Adrenal gland (tissue), 9 donors: ENCODE measurements at regions not wholly inside any gene's neighbourhood (a gene's known extent, or its start where the extent isn't known, plus 50 kb on each side); places are given as distances from the start of the nearest gene placed in this dataset.

Source experiments
- DNase-seq, 7 donors: peaks; one replicate each; pipeline ENCODE4 v3.0.0-alpha.2; 2019 to 2020
- H3K27ac ChIP-seq, 5 donors: fragments of 200-600 bp; sonication (generic) in 4 of 5; 1 replicate in 3 of 5; 2 replicates in 2 of 5; pipeline versions ENCODE4 v1.5.1 to v1.8.0; 2016 to 2020; ENCODE audit warnings: mild to moderate bottlenecking in 1 of 5
- H3K27me3 ChIP-seq: fragments of 200-600 bp; 2 replicates; pipeline ENCODE4 v1.8.0; 2021
- H3K36me3 ChIP-seq, 2 donors: fragments of 200-600 bp; replicated peaks in 1 of 2; 1 replicate in 1 of 2; 2 replicates in 1 of 2; pipeline versions ENCODE4 v1.5.1 to v1.8.0; 2018 to 2022
- H3K4me1 ChIP-seq, 2 donors: fragments of 200-600 bp; replicated peaks in 1 of 2; 1 replicate in 1 of 2; 2 replicates in 1 of 2; pipeline versions ENCODE4 v1.5.1 to v1.8.0; 2018 to 2021
- H3K4me3 ChIP-seq, 4 donors: fragments of 200-600 bp; sonication (generic) in 3 of 4; one replicate each; pipeline ENCODE4 v1.5.1; 2016 to 2018
- H3K9me3 ChIP-seq, 3 donors: fragments of 200-600 bp; sonication (generic) in 1 of 3; replicated peaks in 1 of 3; 1 replicate in 2 of 3; 2 replicates in 1 of 3; pipeline versions ENCODE4 v1.5.1 to v1.8.0; 2016 to 2021
- POLR2A ChIP-seq, 2 donors: fragments of 450-650 bp; IDR thresholded peaks; one replicate each; pipeline ENCODE4 v1.6.1; 2017; ENCODE audit warnings: antibody characterized with exemption in 2 of 2, mild to moderate bottlenecking in 2 of 2, moderate library complexity in 1 of 2
- WGBS, 4 donors: extraction: QIAGEN DNeasy Blood & Tissue Kit in 2 of 4; methylation state at CpG; one replicate each; pipeline versions ENCODE4 v1.1.5 to v1.1.7; 2013 to 2017; 5-methylcytosine and 5-hydroxymethylcytosine counted together
- intact Hi-C, 2 donors: fragments of 100-400 bp; cut with DNase I; formaldehyde crosslinking; loops; one replicate each; pipeline versions ENCODE4 v1.14.1 to v1.15.0; 2022 to 2023
- TF ChIP-seq, protein P1 (sequence below), 6 experiments: fragments of 450-650 bp in 4 of 6; fragments of 200-600 bp in 2 of 6; sonication (generic) in 1 of 6; IDR thresholded peaks; 1 replicate in 5 of 6; 2 replicates in 1 of 6; pipeline versions ENCODE4 v1.5.1 to v1.8.0; 2016 to 2021; ENCODE audit warnings: antibody characterized with exemption in 6 of 6, mild to moderate bottlenecking in 2 of 6, moderate library complexity in 1 of 6
- donor health status: healthy with polysubstance abuse.
- donor health status: Bipolar disorder and iron deficiency.
- donor health status: DM: yes; HTN: yes; CAD: no.
- donor health status: DM: no; HTN: no; CAD: no.
- donor health status: DM: no; HTN: no; CAD: no.

DNA sequence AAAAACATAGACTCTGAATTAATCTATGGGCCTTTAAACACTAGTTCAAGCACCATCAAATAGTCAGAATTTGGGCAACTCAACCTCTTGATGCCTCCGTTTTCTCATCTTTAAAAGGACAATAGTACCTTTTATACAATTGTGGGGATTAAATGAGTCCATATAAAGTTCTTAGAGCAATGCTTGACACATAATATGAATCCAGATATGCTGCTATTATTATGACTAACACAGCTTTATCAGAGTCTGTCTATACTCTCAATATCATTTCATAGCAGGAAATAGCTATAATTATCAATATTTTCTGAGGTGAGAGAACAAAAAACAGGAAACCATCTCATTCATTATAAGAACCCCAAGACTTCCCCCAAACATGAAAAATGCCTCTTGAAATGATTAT, 430.5 kb upstream of the XYLT1 start:
- Histone ChIP-seq H3K4me3 (no peak overlapping the region), H3K27me3 (no peaks in the 10 kb centered on the region), H3K36me3 (no peaks in the 10 kb centered on the region), H3K9me3 (no peaks in the 10 kb centered on the region), H3K4me1 (no peaks in the 10 kb centered on the region), H3K27ac (no peak overlapping the region)
- 72 to 95% (median 80%) methylated on average over 1 of the region's 1 CpG for WGBS, 4 donors
- intact Hi-C loops: no loop called here
- TF ChIP-seq POLR2A (IDR thresholded peaks at IDR 0.05): no peak
- TF ChIP-seq, protein P1, sequence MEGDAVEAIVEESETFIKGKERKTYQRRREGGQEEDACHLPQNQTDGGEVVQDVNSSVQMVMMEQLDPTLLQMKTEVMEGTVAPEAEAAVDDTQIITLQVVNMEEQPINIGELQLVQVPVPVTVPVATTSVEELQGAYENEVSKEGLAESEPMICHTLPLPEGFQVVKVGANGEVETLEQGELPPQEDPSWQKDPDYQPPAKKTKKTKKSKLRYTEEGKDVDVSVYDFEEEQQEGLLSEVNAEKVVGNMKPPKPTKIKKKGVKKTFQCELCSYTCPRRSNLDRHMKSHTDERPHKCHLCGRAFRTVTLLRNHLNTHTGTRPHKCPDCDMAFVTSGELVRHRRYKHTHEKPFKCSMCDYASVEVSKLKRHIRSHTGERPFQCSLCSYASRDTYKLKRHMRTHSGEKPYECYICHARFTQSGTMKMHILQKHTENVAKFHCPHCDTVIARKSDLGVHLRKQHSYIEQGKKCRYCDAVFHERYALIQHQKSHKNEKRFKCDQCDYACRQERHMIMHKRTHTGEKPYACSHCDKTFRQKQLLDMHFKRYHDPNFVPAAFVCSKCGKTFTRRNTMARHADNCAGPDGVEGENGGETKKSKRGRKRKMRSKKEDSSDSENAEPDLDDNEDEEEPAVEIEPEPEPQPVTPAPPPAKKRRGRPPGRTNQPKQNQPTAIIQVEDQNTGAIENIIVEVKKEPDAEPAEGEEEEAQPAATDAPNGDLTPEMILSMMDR (IDR thresholded peaks at IDR 0.05): no peak
- DNase-seq: no peak

DNA sequence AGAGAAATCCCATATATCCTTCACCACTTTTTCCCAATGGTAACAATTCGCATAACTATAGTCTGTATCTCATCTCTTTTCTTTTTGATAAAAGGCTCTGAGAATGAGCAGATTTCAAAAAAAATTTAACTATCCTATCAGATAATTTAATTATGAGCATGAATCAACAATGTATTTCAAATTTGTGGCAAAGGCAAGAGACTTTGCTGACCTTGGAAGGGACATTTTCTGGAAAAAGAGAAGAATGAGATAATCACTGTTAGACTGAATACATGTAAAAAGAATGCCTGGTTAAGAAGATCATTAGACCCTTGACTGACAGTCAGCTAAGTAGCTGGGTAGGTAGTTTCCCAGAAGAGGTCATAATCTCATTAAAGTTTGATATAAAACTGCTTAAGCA, 428.4 kb upstream of the XYLT1 start:
- 85 to 90% (median 87%) methylated on average over 1 of the region's 1 CpG for WGBS, 4 donors
- intact Hi-C loops: no loop called here

DNA sequence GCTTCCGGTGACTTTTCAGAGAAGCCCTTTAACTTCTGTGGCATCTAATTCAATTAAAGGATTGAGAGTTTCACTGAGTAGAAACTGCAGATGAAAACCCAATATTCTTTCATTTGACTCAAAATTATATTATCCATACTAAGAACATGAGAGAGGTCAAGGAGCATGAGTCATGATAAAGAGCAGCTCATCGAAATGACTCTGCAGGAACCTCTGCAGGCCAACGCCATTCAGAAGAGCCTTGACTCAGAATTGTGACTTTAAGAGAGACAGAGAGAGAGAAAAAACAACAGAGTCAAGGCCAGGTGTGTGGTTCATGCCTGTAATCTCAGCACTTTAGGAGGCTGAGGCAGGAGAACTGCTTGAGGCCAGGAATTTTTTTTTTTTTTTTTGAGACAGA, 417.2 kb upstream of the XYLT1 start:
- intact Hi-C loops: no loop called here
- Histone ChIP-seq H3K27me3 (no peaks in the 10 kb centered on the region), H3K4me3 (no peak overlapping the region), H3K4me1 (no peaks in the 10 kb centered on the region), H3K36me3 (no peaks in the 10 kb centered on the region), H3K9me3 (no peaks in the 10 kb centered on the region), H3K27ac (no peak overlapping the region)
- 56 to 64% (median 60%) methylated on average over 3 of the region's 3 CpGs for WGBS, 4 donors
- peak in 3 of 7 donors; percentile 1 to 17 (median 7) for DNase-seq
- TF ChIP-seq POLR2A (IDR thresholded peaks at IDR 0.05): no peak

More for the DNA sequence above, 428.4 kb upstream of the XYLT1 start:
- Histone ChIP-seq H3K27me3 (no peaks in the 10 kb centered on the region), H3K36me3 (no peaks in the 10 kb centered on the region), H3K4me3 (no peak overlapping the region), H3K4me1 (no peaks in the 10 kb centered on the region), H3K27ac (no peak overlapping the region), H3K9me3 (no peaks in the 10 kb centered on the region)
- DNase-seq: no peak
- TF ChIP-seq POLR2A (IDR thresholded peaks at IDR 0.05): no peak
- TF ChIP-seq, protein P1 (IDR thresholded peaks at IDR 0.05): no peak

DNA sequence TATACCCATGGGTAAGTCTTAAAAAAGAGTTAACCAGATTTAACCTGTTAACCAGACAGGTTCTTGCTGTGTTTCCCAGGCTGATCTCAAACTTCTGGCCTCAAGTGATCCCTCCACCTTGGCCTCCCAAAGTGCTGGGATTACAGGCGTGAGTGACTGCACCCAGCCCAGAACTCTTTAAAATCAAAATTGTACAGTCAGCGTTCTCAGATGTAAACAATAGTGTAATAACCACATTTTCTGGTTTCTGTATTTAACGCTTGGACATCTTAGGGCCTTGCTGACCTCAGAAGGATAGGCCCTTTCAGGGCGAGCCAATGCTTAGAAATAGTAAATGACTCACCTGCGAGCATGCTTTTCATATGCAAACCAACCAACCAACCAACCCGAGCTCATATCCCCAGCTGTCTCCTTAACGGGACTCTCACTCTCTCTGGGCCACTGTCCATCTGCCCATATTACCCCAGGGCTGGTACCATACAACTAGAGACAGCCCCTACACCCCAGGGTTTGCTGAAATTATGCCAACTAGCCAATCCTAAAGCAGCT, 415.0 kb upstream of the XYLT1 start:
- H3K27ac ChIP-seq: no peak overlapping the region
- intact Hi-C loops: no loop called here
- no peaks in the 10 kb centered on the region for H3K9me3 ChIP-seq
- H3K4me3 ChIP-seq: no peak overlapping the region
- no peaks in the 10 kb centered on the region for H3K36me3 ChIP-seq
- TF ChIP-seq, protein P1 (IDR thresholded peaks at IDR 0.05): no peak
- no peak for TF ChIP-seq POLR2A (IDR thresholded peaks at IDR 0.05)
- 80 to 91% (median 90%) methylated on average over 5 to 7 of the region's 7 CpGs for WGBS, 4 donors
- no peaks in the 10 kb centered on the region for H3K27me3 ChIP-seq
- DNase-seq: no peak
- H3K4me1 ChIP-seq: no peaks in the 10 kb centered on the region

DNA sequence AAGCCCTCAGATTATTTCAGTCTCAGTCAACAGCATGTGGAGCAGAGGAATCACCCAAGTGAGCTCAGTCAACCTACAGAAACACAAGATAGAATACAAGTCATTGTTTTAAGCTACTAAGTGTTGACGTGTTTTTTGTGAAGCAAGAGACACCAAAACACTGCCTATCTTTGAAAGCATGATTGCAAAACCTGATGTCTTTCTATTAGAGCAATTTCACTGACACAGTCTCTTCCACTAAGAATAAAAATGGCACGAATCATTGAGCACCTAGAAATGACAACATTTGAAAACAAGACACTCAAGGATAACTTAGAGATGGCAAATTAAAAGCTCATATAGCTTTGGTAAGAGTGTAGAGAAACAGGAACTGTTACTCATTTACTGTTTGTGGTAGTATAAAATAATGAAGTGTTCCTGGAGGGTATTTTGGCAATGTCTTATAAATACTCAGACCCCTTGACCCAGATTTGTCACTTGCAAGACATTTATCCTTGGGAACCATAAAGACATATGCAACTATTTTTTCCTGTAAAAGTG, 407.1 kb upstream of the XYLT1 start:
- Histone ChIP-seq H3K9me3 (no peaks in the 10 kb centered on the region), H3K36me3 (no peaks in the 10 kb centered on the region), H3K4me3 (no peak overlapping the region), H3K27ac (no peak overlapping the region), H3K4me1 (no peaks in the 10 kb centered on the region), H3K27me3 (no peaks in the 10 kb centered on the region)
- whole genome bisulfite sequencing, 4 donors: 78 to 88% (median 81%) methylated on average over 2 of the region's 2 CpGs
- no peak for DNase-seq
- intact Hi-C loops: no loop called here
- no peak for TF ChIP-seq POLR2A (IDR thresholded peaks at IDR 0.05)
- TF ChIP-seq, protein P1 (IDR thresholded peaks at IDR 0.05): no peak
